SK-N-SH (cell line): ENCODE measurements at regions not wholly inside any gene's neighbourhood (a gene's known extent, or its start where the extent isn't known, plus 50 kb on each side); places are given as distances from the start of the nearest gene placed in this dataset.

Source experiments
- CTCF ChIA-PET: fragments of 300-600, 350-600 bp; formaldehyde crosslinking; extraction: SDS; loops from one replicate; lab custom pipeline; 2021; lab: Yijun Ruan, JAX
- POLR2A ChIA-PET: fragments of 350-600 bp; sonication (Branson Sonifier 250); formaldehyde crosslinking; extraction: SDS; loops from one replicate; lab custom pipeline; 2020; ENCODE audit warnings: antibody characterized with exemption, inconsistent platforms; lab: Yijun Ruan, JAX
- DNase-seq: peaks from one replicate; pipeline ENCODE4 v3.0.0; 2012
- H2AFZ ChIP-seq: fragments of 200-600 bp; sonication (generic); 2 replicates; pipeline ENCODE4 v1.8.1; 2016; ENCODE audit warnings: antibody characterized with exemption, mild to moderate bottlenecking, low read depth
- H3F3A ChIP-seq: fragments of 200-600 bp; sonication (generic); replicated peaks from 2 replicates; pipeline ENCODE3; 2016; ENCODE audit warnings: antibody characterized with exemption, mild to moderate bottlenecking; ENCODE audit not compliant: insufficient read depth
- H3K27ac ChIP-seq, 2 experiments: fragments of 200-500 bp in 1 of 2; fragments of 200-600 bp in 1 of 2; sonication (Bioruptor generic) in 1 of 2; sonication (generic), shearing (Covaris generic) in 1 of 2; 2 replicates each; pipeline versions ENCODE4 v1.5.1 to v1.6.1; 2014 to 2016; ENCODE audit warnings: low read depth in 2 of 2, inconsistent platforms in 1 of 2, low read length in 1 of 2, mild to moderate bottlenecking in 1 of 2, mixed read lengths in 1 of 2
- H3K27me3 ChIP-seq: fragments of 200-600 bp; sonication (generic), shearing (Covaris generic); 2 replicates; pipeline ENCODE4 v1.6.1; 2016; ENCODE audit warnings: mixed run types; ENCODE audit not compliant: insufficient read depth
- H3K36me3 ChIP-seq, 2 experiments: fragments of 200-500 bp in 1 of 2; fragments of 200-600 bp in 1 of 2; sonication (Bioruptor generic) in 1 of 2; sonication (generic) in 1 of 2; replicated peaks in 1 of 2; 2 replicates each; pipeline versions ENCODE3 to v1.5.1; 2014 to 2016; ENCODE audit warnings: low read length in 1 of 2, mild to moderate bottlenecking in 1 of 2; ENCODE audit not compliant: insufficient read depth in 2 of 2, control insufficient read depth in 1 of 2
- H3K4me1 ChIP-seq, 2 experiments: fragments of 200-500 bp in 1 of 2; fragments of 200-600 bp in 1 of 2; sonication (Bioruptor generic) in 1 of 2; sonication (generic), shearing (Covaris generic) in 1 of 2; 2 replicates each; pipeline versions ENCODE4 v1.5.1 to v1.6.1; 2014 to 2016; ENCODE audit warnings: low read depth in 1 of 2, low read length in 1 of 2, mixed run types in 1 of 2; ENCODE audit not compliant: insufficient read depth in 2 of 2, control insufficient read depth in 1 of 2
- H3K4me2 ChIP-seq: fragments of 200-600 bp; sonication (generic), shearing (Covaris generic); 2 replicates; pipeline ENCODE4 v1.6.1; 2017; ENCODE audit warnings: mixed run types
- H3K4me3 ChIP-seq, 2 experiments: fragments of 200-500 bp in 1 of 2; fragments of 200-600 bp in 1 of 2; sonication (Bioruptor generic) in 1 of 2; sonication (generic), shearing (Covaris generic) in 1 of 2; 2 replicates each; pipeline versions ENCODE4 v1.5.1 to v1.8.1; 2014 to 2016; ENCODE audit warnings: low read depth in 2 of 2, inconsistent platforms in 1 of 2, low read length in 1 of 2, mild to moderate bottlenecking in 1 of 2, mixed read lengths in 1 of 2, moderate library complexity in 1 of 2
- H3K79me2 ChIP-seq: fragments of 200-600 bp; sonication (generic); 2 replicates; pipeline ENCODE4 v1.8.1; 2017; ENCODE audit warnings: mild to moderate bottlenecking; ENCODE audit not compliant: insufficient read depth
- H3K9ac ChIP-seq: fragments of 200-600 bp; sonication (generic); 2 replicates; pipeline ENCODE4 v1.6.1; 2017; ENCODE audit warnings: mixed run types
- H3K9me2 ChIP-seq: fragments of 200-600 bp; sonication (generic); 2 replicates; pipeline ENCODE4 v1.6.1; 2017; ENCODE audit warnings: mixed run types
- H3K9me3 ChIP-seq: fragments of 200-600 bp; sonication (generic); 2 replicates; pipeline ENCODE4 v1.6.1; 2017; ENCODE audit warnings: mixed run types, mild to moderate bottlenecking, moderate library complexity
- H4K20me1 ChIP-seq: fragments of 200-600 bp; sonication (generic); 2 replicates; pipeline ENCODE4 v1.6.1; 2017; ENCODE audit warnings: mild to moderate bottlenecking, mixed run types; ENCODE audit not compliant: insufficient read depth
- EP300 ChIP-seq, 2 experiments: IDR thresholded peaks; 2 replicates each; pipeline versions ENCODE4 v1.4.0 to v1.6.1; 2012; ENCODE audit warnings: borderline replicate concordance in 1 of 2, low read depth in 1 of 2, low read length in 1 of 2
- EZH2phosphoT487 ChIP-seq: fragments of 200-600 bp; sonication (generic); IDR thresholded peaks from 2 replicates; pipeline ENCODE4 v1.6.1; 2017; ENCODE audit warnings: low read depth, mixed run types, mild to moderate bottlenecking, antibody characterized with exemption, moderate library complexity, borderline replicate concordance
- FOXM1 ChIP-seq: IDR thresholded peaks from 2 replicates; pipeline ENCODE4 v1.4.0; 2012; ENCODE audit warnings: low read depth, mild to moderate bottlenecking
- MEF2A ChIP-seq: IDR thresholded peaks from 2 replicates; pipeline ENCODE4 v1.4.0; 2012; ENCODE audit warnings: low read depth, borderline replicate concordance
- RFX5 ChIP-seq: IDR thresholded peaks from 2 replicates; pipeline ENCODE4 v1.6.1; 2012; ENCODE audit warnings: mild to moderate bottlenecking, improper control_type of control experiment, low read length
- SMC3 ChIP-seq: IDR thresholded peaks from 2 replicates; pipeline ENCODE4 v1.6.1; 2012; ENCODE audit warnings: low read depth, low read length, improper control_type of control experiment
- TCF12 ChIP-seq: IDR thresholded peaks from 2 replicates; pipeline ENCODE4 v1.4.0; 2012
- TEAD4 ChIP-seq: IDR thresholded peaks from 2 replicates; pipeline ENCODE4 v1.4.0; 2012; ENCODE audit warnings: mild to moderate bottlenecking, borderline replicate concordance; ENCODE audit not compliant: insufficient read depth
- WGBS: methylation state at CpG from one replicate; pipeline ENCODE4 v1.1.6; 2017; ENCODE audit warnings: low lambda C conversion rate; 5-methylcytosine and 5-hydroxymethylcytosine counted together
- TF ChIP-seq, protein P1 (sequence below): fragments of 200-600 bp; sonication (generic); IDR thresholded peaks from 2 replicates; pipeline ENCODE4 v1.6.1; 2017; ENCODE audit warnings: antibody characterized with exemption, mild to moderate bottlenecking, moderate library complexity
- TF ChIP-seq, protein P2 (sequence below): fragments of 150-350 bp; IDR thresholded peaks from 2 replicates; pipeline ENCODE4 v1.6.1; 2017; ENCODE audit warnings: antibody characterized with exemption, low read length, low read depth, borderline replicate concordance
- TF ChIP-seq, protein P3 (sequence below): IDR thresholded peaks from 2 replicates; pipeline ENCODE4; 2012

DNA sequence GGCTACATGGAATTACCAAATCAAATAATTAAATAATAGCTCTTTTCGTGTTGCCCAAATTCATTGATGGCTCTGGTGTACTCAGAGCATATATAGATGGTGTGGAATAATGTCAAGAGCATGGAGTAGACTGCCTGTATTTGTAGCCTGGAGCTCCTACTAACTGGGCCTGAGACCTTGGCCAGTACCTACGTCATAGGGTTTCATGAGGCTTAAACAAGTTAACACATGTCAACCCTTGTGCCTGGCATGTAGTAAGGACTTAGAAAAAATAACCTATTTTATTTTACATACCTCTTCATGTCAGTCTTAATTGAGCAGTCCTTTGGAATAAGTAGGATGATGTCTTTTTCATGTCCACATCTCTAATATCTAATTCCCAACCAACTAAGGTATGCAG, 223.7 kb upstream of the DPH6 start (continued):
- TF ChIP-seq, protein P1, sequence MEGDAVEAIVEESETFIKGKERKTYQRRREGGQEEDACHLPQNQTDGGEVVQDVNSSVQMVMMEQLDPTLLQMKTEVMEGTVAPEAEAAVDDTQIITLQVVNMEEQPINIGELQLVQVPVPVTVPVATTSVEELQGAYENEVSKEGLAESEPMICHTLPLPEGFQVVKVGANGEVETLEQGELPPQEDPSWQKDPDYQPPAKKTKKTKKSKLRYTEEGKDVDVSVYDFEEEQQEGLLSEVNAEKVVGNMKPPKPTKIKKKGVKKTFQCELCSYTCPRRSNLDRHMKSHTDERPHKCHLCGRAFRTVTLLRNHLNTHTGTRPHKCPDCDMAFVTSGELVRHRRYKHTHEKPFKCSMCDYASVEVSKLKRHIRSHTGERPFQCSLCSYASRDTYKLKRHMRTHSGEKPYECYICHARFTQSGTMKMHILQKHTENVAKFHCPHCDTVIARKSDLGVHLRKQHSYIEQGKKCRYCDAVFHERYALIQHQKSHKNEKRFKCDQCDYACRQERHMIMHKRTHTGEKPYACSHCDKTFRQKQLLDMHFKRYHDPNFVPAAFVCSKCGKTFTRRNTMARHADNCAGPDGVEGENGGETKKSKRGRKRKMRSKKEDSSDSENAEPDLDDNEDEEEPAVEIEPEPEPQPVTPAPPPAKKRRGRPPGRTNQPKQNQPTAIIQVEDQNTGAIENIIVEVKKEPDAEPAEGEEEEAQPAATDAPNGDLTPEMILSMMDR, result no peak
- no peak for TF ChIP-seq EP300 (IDR thresholded peaks at IDR 0.05; ENCODE audit: borderline replicate concordance in 1 of 2, low read depth in 1 of 2, low read length in 1 of 2)
- TF ChIP-seq TEAD4, result no peak
- TF ChIP-seq FOXM1, result no peak
- no peak for TF ChIP-seq SMC3
- TF ChIP-seq MEF2A, result no peak

DNA sequence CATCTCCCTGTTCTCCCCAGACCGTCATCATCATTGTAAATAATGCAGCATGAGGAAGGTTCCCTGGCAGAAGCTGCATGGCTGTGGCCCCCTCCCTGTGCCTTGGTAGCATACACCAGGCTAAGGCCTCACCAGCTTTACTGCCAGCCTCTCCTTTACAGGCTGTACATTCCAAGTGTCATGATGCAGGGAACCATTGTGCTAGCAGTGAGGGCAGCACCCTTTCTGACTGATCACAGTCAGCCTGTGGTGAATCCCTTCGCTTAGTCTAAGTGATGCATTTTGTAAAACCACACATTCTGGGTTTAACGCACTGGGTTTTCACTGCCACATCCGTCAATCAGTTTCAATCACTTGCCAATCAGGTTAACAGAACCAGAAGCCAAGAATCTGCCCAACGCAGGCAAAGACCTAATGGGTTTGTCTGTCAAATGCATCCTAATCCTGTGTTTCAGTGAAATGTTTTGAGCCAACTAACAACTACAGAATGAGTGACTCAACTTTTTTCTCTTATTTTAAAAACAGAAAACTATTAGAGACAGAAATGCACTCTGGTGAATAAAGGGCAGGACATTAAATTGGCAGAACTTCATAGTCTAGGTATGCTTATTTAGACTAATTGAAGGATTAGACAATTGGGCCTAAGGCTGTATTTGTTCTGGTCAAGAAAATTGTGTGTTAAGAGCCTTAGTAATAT, 225.9 kb upstream of the DPH6 start:
- WGBS, result 64% methylated on average over 5 of the region's 5 CpGs
- Histone ChIP-seq H3K4me3 (no peak overlapping the region), H3K9me3 (no peaks in the 10 kb centered on the region), H3K4me2 (no peak overlapping the region), H3K9me2 (no peaks in the 10 kb centered on the region), H3K4me1 (peaks cover 0 to 6% of the 10 kb centered on the region in 2 experiments; a peak in 2 of 4 replicates), H3K9ac (no peak overlapping the region), H3K27ac (peak overlapping the region in 1 of 2 experiments; percentile 34; a peak in 1 of 4 replicates), H4K20me1 (no peaks in the 10 kb centered on the region), H3K27me3 (no peaks in the 10 kb centered on the region), H3K36me3 (no peaks in the 10 kb centered on the region), H2AFZ (0 out of 2 replicates have a peak overlapping the region, but pooled peaks have one; percentile 23), H3K79me2 (no peaks in the 10 kb centered on the region), H3F3A (no peaks in the 10 kb centered on the region)
- TF ChIP-seq TCF12 (no peak), SMC3 (no peak), EZH2phosphoT487 (no peak), RFX5 (no peak), TEAD4 (no peak)
- TF ChIP-seq, protein P1, result no peak
- TF ChIP-seq, protein P2, sequence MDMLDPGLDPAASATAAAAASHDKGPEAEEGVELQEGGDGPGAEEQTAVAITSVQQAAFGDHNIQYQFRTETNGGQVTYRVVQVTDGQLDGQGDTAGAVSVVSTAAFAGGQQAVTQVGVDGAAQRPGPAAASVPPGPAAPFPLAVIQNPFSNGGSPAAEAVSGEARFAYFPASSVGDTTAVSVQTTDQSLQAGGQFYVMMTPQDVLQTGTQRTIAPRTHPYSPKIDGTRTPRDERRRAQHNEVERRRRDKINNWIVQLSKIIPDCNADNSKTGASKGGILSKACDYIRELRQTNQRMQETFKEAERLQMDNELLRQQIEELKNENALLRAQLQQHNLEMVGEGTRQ, result no peak
- TF ChIP-seq, protein P3, sequence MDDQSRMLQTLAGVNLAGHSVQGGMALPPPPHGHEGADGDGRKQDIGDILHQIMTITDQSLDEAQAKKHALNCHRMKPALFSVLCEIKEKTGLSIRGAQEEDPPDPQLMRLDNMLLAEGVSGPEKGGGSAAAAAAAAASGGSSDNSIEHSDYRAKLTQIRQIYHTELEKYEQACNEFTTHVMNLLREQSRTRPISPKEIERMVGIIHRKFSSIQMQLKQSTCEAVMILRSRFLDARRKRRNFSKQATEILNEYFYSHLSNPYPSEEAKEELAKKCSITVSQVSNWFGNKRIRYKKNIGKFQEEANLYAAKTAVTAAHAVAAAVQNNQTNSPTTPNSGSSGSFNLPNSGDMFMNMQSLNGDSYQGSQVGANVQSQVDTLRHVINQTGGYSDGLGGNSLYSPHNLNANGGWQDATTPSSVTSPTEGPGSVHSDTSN, result peak; percentile 65
- DNase-seq, result no peak
- CTCF ChIA-PET, result interaction anchor here (3.1 kb wide), 1 partner anchor 20 kb away, joined by 10 read pairs; no protein-coding TSS in a partner anchor
- POLR2A ChIA-PET, result no interaction called here
